DND-41 (cell line): ENCODE measurements at regions not wholly inside any gene's neighbourhood (a gene's known extent, or its start where the extent isn't known, plus 50 kb on each side); places are given as distances from the start of the nearest gene placed in this dataset.

Experiments
- CTCF ChIP-seq: IDR thresholded peaks from 2 replicates; pipeline ENCODE4 v1.5.1; 2012; ENCODE audit warnings: borderline replicate concordance, low read length, moderate library complexity, mild to moderate bottlenecking; ENCODE audit not compliant: poor library complexity, severe bottlenecking; ENCODE audit errors: extremely low read depth
- EZH2 ChIP-seq: IDR thresholded peaks from 3 replicates; pipeline ENCODE4 v1.6.1; 2012; ENCODE audit warnings: borderline replicate concordance, low read depth, mild to moderate bottlenecking, moderate library complexity, low read length, inconsistent platforms; ENCODE audit not compliant: severe bottlenecking

- TF ChIP-seq CTCF (no peak), EZH2 (no peak)
Measured at GRCh38 chr4:94032754-94033153, 174.9 kb upstream of the SMARCAD1 start.
